DMS 273 (cell line): ENCODE measurements at regions not wholly inside any gene's neighbourhood (a gene's known extent, or its start where the extent isn't known, plus 50 kb on each side); places are given as distances from the start of the nearest gene placed in this dataset.

Experiments
- DNase-seq: peaks from one replicate; lab custom pipeline; 2025; ENCODE audit not compliant: unreplicated experiment; lab: John Stamatoyannopoulos, UW

DNA sequence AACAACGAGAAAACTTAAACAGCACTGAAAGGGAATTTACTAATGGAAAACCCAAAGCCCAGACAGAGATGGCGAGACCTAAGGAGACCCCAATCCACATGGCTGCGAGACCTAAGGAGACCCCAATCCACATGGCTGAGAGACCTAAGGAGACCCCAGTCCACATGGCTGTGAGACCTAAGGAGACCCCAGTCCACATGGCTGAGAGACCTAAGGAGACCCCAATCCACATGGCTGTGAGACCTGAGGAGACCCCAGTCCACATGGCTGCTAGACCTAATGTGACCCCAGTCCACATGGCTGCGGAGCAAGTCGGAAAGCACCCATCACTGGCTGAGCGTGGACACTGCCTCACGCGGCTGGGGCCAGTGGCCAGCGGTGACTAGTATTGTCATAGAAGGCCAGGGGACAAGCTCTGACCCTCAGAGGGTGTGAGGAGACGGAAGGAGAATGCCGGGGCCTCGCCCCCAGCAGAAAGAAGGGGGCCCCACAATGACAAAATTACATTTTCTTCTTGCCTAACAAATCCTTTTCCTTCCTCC is 241.8 kb downstream of the C16orf95 start:
- no peak for DNase-seq

DNA sequence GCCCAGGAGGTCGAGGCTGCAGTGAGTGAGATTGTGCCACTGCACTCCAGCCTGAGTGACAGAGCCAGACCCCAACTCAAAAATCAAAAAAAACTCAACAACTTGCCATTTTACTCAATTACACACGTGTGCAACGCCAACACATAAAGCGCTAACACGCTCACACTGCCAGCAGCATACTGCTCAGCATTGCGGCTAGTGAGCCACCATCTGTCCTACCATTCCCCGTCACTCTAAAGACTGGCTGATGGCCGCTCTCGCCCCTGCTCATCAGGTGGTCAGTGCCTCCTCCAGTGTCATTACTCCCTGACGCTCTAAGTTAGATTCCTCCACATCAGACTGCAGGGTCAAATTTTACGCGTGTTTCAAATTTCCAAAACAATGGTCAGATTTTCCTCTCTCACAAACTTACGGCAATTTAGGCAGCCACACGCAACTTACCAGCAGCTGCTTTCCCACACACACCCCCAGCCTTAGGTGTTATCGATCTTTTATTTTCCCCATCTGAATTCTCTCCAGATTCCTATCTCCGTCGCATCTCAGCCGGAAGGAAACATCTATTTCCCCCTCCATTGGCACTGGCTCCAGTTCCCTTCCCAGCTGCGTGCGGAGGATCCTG is 240.8 kb downstream of the C16orf95 start:
- DNase-seq = no peak

- peak; percentile 57 for DNase-seq
Measured at GRCh38 chr16:87076950-87077749, 240.0 kb downstream of the C16orf95 start.

GRCh38 chr16:87077750-87078127 is 239.5 kb downstream of the C16orf95 start:
- no peak for DNase-seq

GRCh38 chr16:87080571-87081167 is 236.5 kb downstream of the C16orf95 start:
- DNase-seq = no peak

DNA sequence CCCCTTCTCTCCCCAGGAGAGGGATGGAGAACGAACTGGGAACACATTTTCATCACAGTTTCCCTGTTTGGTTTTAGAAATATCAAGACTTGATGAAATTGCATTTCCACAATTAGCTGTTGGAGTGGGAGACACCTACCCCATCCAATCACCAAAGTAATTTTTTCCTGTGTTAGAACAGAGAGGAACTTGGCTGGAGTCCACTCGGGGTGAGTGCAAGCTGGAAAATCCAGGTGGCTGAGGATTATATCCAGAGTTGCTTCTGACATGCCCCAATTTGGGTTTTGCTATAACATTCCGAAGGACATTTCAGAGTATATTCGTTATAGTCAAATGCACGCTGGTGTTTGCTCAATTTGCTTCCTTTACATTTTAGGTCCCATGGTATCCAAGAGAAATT is 231.8 kb downstream of the C16orf95 start:
- no peak for DNase-seq

GRCh38 chr16:87086156-87086555 is 231.0 kb downstream of the C16orf95 start:
- DNase-seq = no peak

DNA sequence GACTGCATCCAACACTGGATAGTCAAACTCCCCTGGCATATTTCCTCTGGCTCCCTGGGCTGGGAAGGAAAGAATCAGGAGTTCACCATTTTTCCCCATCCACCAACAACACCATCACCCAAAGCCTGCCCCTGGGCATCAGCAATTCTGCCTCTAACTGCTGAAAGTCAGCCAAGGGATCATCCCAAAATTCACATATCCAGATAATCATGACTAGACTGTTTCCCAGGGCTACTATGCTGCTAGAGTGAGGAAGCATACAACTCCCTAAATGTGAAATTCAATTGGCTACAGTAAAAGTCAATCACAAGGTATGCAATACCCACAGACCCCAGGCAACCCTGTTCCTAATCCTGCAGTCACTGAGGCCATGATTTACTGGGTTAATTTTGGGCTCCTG is 230.6 kb downstream of the C16orf95 start:
- DNase-seq = no peak

DNA sequence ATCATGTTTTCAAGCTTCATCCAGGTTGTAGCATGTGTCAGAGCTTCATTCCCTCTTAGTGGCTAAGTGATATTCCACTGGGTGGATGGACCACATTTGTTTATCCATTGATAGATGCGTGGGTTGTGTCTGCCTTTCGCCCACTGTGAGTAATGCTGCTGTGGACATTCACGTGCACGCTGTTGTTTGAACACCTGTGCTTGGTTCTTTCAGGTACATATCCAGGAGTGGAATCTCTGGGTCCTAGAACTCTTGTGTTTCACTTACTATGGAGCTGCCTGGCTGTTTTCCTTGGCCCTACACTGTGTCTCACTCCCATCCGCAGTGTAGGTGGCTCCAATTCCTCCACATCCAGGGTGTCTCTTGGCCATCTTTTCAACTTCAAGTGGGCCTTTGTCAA is 224.2 kb downstream of the C16orf95 start:
- no peak for DNase-seq

- no peak for DNase-seq
Measured at GRCh38 chr16:87093804-87094555, 223.2 kb downstream of the C16orf95 start.

- no peak for DNase-seq
Measured at GRCh38 chr16:87094556-87094865, 222.7 kb downstream of the C16orf95 start.

DNA sequence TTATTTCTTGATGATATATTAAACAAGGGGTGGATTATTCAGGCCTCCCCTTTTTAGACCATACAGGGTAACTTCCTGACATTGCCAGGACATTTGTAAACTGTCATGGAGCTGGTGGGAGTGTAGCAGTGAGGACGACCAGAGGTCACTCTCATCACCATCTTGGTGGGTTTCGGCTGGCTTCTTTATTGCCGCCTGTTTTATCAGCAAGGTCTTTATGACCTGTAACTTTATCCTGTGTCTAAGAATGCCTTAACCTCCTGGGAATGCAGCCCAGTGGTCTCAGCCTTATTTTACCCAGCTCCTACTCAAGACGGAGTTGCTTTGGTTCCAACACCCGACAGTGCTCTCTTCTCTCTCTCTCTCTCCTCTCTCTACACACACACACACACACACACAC is 221.9 kb downstream of the C16orf95 start:
- DNase-seq = no peak

DNA sequence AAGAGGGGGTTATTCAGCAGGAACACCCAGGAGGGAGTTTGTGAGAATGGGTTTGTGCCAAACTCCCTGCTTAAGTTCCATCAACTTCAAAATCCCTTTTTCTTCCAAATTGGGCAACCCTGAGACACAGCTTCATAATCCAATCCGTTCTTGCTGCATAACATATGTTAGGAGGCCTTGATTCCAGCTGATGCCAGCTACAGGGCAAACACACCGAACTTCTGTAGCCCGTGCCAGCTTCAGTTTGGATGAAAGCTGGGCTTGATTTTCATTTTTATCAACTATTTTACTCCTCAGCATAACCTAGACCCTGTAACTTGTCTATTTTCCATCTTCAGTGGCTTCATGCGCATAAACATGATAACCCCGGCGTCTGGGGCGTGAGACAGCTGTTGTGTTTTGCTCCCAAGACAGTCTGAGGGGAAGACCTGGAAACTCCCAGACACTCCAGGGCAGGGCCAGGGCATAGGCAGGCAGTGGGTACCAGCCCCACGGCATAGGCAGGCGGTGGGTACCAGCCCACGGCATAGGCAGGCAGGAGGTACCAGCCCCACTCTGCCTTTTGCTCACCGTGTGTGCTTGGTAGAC is 220.4 kb downstream of the C16orf95 start:
- DNase-seq = no peak

GRCh38 chr16:87098361-87098760 is 218.8 kb downstream of the C16orf95 start:
- DNase-seq = no peak

- no peak for DNase-seq
Measured at GRCh38 chr16:87098976-87099720, 218.0 kb downstream of the C16orf95 start.

- DNase-seq = no peak
Measured at GRCh38 chr16:87100306-87101058, 216.7 kb downstream of the C16orf95 start.

DNA sequence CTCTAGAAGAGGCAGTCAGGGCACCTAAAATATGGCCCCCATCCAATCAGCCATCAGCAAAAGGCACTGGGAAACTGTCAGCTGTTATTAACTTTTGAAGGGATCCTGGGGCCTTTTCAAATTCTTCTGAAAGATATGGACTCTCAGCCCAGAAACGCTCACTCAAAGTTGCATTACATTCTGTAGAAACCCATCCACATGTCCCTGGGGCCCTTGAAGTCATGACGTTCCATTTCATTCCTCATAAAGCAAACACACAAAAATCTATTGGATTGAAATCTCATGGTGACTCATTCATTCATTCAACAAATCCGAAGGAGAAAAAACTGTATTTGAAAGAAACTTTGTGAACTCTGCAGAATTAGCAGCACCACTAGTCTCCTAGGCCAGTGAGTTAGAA is 215.3 kb downstream of the C16orf95 start:
- DNase-seq = no peak

DNA sequence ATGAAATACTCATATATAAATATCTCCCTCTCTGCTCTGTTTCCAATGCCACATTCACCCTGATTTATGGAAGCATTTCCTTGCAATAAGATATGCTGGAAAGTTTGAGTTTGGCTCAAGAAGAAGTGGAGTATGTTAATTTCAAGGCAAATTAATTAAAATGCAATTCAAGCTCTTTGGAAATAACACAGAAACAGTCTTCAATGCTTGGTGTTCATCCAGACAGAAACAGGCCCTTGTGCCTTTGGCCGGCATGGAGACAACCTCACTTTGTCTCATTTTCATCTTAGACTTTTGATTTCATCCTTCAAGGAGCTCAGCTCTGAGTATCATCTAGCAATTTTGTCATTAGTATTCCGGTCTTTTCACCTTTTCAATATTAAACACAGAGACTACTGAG is 210.0 kb downstream of the C16orf95 start:
- no peak for DNase-seq

DNA sequence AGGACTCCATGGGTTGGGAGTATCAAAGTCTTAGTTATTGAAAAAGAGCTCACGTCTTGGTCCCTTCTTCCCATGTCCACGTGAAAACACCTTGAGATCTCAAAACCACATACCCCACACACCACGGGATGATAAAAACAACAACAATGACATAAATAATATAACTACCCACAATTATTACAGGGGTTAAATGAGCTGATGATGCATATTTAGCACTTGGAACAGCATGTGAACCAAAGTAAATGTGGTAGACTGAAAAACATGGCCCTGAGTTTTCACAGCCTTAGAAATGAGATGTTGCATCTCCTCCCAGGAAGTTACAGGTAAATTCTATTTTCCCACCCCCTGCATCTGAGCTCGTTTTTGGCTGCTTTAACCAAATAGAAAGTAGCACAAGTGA is 208.9 kb downstream of the C16orf95 start:
- no peak for DNase-seq

DNA sequence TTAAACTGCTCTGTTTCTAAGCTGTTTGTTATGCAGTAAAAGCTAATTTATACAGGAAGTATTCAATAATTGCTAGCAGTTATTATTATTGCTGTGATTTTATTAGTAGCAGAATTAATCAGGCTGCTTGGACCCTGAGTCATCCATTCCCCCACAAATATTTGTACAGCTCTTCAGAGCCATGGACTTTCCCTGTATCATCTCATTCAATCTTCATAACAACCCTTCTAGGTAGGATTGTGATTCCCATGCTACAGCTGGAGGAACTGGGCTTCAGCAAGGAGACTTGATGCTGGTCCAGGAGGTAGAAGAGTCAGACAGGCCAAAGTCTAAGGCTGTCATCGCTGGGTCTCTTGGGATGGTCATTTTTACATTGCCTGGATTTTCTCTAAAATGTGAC is 208.3 kb downstream of the C16orf95 start:
- DNase-seq = no peak
